ENCODE measurements at regions not wholly inside any gene's neighbourhood (a gene's known extent, or its start where the extent isn't known, plus 50 kb on each side); places are given as distances from the start of the nearest gene placed in this dataset.

GRCh38 chr1:235919127-235919832, 52.6 kb upstream of the LYST start:
- no peak overlapping the region for H3K27ac ChIP-seq (ENCODE audit: extremely low read depth, low read depth, low read length)
- CTCF ChIA-PET: interaction anchor here (0.6 to 4.6 kb wide), 4 partner anchors 15 to 53 kb away, joined by 3 to 32 read pairs (median 4); no protein-coding TSS in a partner anchor
- H3K36me3 ChIP-seq (ENCODE audit: control insufficient read depth in 2 of 2, insufficient read depth in 1 of 2, low read length in 2 of 2): no peaks in the 10 kb centered on the region
- H3K4me1 ChIP-seq (ENCODE audit: control insufficient read depth, insufficient read depth, low read length): peaks cover 20% of the 10 kb centered on the region
- no peak overlapping the region for H3K4me3 ChIP-seq (ENCODE audit: low read depth, low read length)
- no peaks in the 10 kb centered on the region for H3K9me3 ChIP-seq (ENCODE audit: control insufficient read depth, insufficient read depth, low read depth, low read length)
- POLR2A ChIA-PET: no interaction called here
- TF ChIP-seq PATZ1 (tag by site-specific recombination; IDR thresholded peaks at IDR 0.05): 0 out of 2 replicates have a peak, but pooled peaks have one; percentile 52
- TF ChIP-seq ZNF560 (tag by site-specific recombination; IDR thresholded peaks at IDR 0.05; ENCODE audit: borderline replicate concordance): no peak
- TF ChIP-seq HOXC10 (CRISPR knock-in tag; IDR thresholded peaks at IDR 0.05): no peak
- TF ChIP-seq ZEB2 (tag by site-specific recombination; IDR thresholded peaks at IDR 0.05): peak; percentile 81
- TF ChIP-seq ZNF843 (tag by site-specific recombination; IDR thresholded peaks at IDR 0.05): peak; percentile 60
- no peak for TF ChIP-seq ZNF16 (tag by site-specific recombination; IDR thresholded peaks at IDR 0.05; ENCODE audit: low read depth)
- TF ChIP-seq ZBTB17 (tag by site-specific recombination; IDR thresholded peaks at IDR 0.05): peak; percentile 85; the same call in 1 of the 2 replicates
- peak; percentile 29; the same call in 1 of the 2 replicates for TF ChIP-seq ZBTB21 (tag by site-specific recombination; IDR thresholded peaks at IDR 0.05)
- TF ChIP-seq, protein P1, sequence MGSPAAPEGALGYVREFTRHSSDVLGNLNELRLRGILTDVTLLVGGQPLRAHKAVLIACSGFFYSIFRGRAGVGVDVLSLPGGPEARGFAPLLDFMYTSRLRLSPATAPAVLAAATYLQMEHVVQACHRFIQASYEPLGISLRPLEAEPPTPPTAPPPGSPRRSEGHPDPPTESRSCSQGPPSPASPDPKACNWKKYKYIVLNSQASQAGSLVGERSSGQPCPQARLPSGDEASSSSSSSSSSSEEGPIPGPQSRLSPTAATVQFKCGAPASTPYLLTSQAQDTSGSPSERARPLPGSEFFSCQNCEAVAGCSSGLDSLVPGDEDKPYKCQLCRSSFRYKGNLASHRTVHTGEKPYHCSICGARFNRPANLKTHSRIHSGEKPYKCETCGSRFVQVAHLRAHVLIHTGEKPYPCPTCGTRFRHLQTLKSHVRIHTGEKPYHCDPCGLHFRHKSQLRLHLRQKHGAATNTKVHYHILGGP (tag by site-specific recombination; IDR thresholded peaks at IDR 0.05): peak; percentile 59; the same call in 1 of the 2 replicates
- TF ChIP-seq ZNF23 (tag by site-specific recombination; IDR thresholded peaks at IDR 0.05; ENCODE audit: borderline replicate concordance): no peak
- TF ChIP-seq KLF16 (tag by site-specific recombination; IDR thresholded peaks at IDR 0.05): peak; percentile 89
- no peak for TF ChIP-seq ZNF280D (tag by site-specific recombination; IDR thresholded peaks at IDR 0.05)
- TF ChIP-seq TSHZ1 (tag by site-specific recombination; IDR thresholded peaks at IDR 0.05; ENCODE audit: borderline replicate concordance): peak; percentile 97
- TF ChIP-seq OVOL3 (tag by site-specific recombination; IDR thresholded peaks at IDR 0.05): peak; percentile 76; the same call in 1 of the 2 replicates
- TF ChIP-seq, protein P2, sequence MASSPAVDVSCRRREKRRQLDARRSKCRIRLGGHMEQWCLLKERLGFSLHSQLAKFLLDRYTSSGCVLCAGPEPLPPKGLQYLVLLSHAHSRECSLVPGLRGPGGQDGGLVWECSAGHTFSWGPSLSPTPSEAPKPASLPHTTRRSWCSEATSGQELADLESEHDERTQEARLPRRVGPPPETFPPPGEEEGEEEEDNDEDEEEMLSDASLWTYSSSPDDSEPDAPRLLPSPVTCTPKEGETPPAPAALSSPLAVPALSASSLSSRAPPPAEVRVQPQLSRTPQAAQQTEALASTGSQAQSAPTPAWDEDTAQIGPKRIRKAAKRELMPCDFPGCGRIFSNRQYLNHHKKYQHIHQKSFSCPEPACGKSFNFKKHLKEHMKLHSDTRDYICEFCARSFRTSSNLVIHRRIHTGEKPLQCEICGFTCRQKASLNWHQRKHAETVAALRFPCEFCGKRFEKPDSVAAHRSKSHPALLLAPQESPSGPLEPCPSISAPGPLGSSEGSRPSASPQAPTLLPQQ (tag by site-specific recombination; IDR thresholded peaks at IDR 0.05): no peak
- peak; percentile 56 for TF ChIP-seq KLF1 (tag by site-specific recombination; IDR thresholded peaks at IDR 0.05)
- TF ChIP-seq OSR2 (tag by site-specific recombination; IDR thresholded peaks at IDR 0.05): peak; percentile 66
- 0 out of 2 replicates have a peak, but pooled peaks have one; percentile 36 for TF ChIP-seq ZNF335 (tag by site-specific recombination; conservative IDR thresholded peaks at IDR 0.05)
- TF ChIP-seq GFI1B (tag by site-specific recombination; IDR thresholded peaks at IDR 0.05): peak; percentile 3; the same call in 1 of the 2 replicates
- TF ChIP-seq KLF17 (tag by site-specific recombination; IDR thresholded peaks at IDR 0.05): peak; percentile 87
